ENCODE measurements at regions not wholly inside any gene's neighbourhood (a gene's known extent, or its start where the extent isn't known, plus 50 kb on each side); places are given as distances from the start of the nearest gene placed in this dataset.

GRCh38 chr18:42412896-42413295 lies 457.9 kb downstream of the PIK3C3 start:
- DNase-seq = no peak

GRCh38 chr18:42413870-42414269 lies 458.8 kb downstream of the PIK3C3 start:
- DNase-seq = no peak

GRCh38 chr18:42414756-42415454 lies 459.9 kb downstream of the PIK3C3 start:
- DNase-seq = no peak

GRCh38 chr18:42417189-42417588 lies 462.2 kb downstream of the PIK3C3 start:
- DNase-seq = no peak

GRCh38 chr18:42418121-42418520 lies 463.1 kb downstream of the PIK3C3 start:
- DNase-seq = no peak

GRCh38 chr18:42425025-42425424 lies 470.0 kb downstream of the PIK3C3 start:
- no peak for DNase-seq

GRCh38 chr18:42426496-42427015 lies 471.5 kb downstream of the PIK3C3 start:
- no peak for DNase-seq

GRCh38 chr18:42429196-42429595 lies 474.2 kb downstream of the PIK3C3 start:
- DNase-seq = no peak

GRCh38 chr18:42436222-42436765 lies 481.3 kb downstream of the PIK3C3 start:
- no peak for DNase-seq

- no peak for DNase-seq
These were observed 482.0 kb downstream of the PIK3C3 start for GRCh38 chr18:42437001-42437400.

- no peak for DNase-seq
These were observed 482.6 kb downstream of the PIK3C3 start for GRCh38 chr18:42437646-42438045.

- no peak for DNase-seq
These were observed 487.6 kb downstream of the PIK3C3 start for GRCh38 chr18:42442656-42443055.

GRCh38 chr18:42444349-42444748 lies 489.3 kb downstream of the PIK3C3 start:
- no peak for DNase-seq

- no peak for DNase-seq
These were observed 490.3 kb downstream of the PIK3C3 start for GRCh38 chr18:42445359-42445758.

GRCh38 chr18:42446195-42446594 lies 491.2 kb downstream of the PIK3C3 start:
- DNase-seq = no peak

GRCh38 chr18:42447688-42448087 lies 492.7 kb downstream of the PIK3C3 start:
- DNase-seq = no peak

GRCh38 chr18:42458226-42458625 lies 503.2 kb downstream of the PIK3C3 start:
- no peak for DNase-seq

- DNase-seq = no peak
These were observed 504.8 kb downstream of the PIK3C3 start for GRCh38 chr18:42459873-42460272.

- DNase-seq = no peak
These were observed 516.9 kb downstream of the PIK3C3 start for GRCh38 chr18:42471885-42472284.

GRCh38 chr18:42473611-42474010 lies 518.6 kb downstream of the PIK3C3 start:
- DNase-seq = no peak

- no peak for DNase-seq
These were observed 519.5 kb downstream of the PIK3C3 start for GRCh38 chr18:42474577-42474976.

- no peak for DNase-seq
These were observed 520.1 kb downstream of the PIK3C3 start for GRCh38 chr18:42475157-42475556.

- no peak for DNase-seq
These were observed 522.2 kb downstream of the PIK3C3 start for GRCh38 chr18:42477267-42477666.

GRCh38 chr18:42480441-42480840 lies 525.4 kb downstream of the PIK3C3 start:
- no peak for DNase-seq

- no peak for DNase-seq
These were observed 529.6 kb downstream of the PIK3C3 start for GRCh38 chr18:42484648-42485047.
